ENCODE measurements at regions not wholly inside any gene's neighbourhood (a gene's known extent, or its start where the extent isn't known, plus 50 kb on each side); places are given as distances from the start of the nearest gene placed in this dataset.

- Mint-ChIP-seq H3K4me3 (ENCODE audit: low read depth, unreplicated experiment) (no peak overlapping the region), H3K9me3 (ENCODE audit: low read depth, unreplicated experiment) (no peaks in the 10 kb centered on the region), H3K36me3 (ENCODE audit: insufficient read depth, unreplicated experiment) (no peaks in the 10 kb centered on the region), H3K27ac (ENCODE audit: unreplicated experiment) (no peak overlapping the region), H3K4me1 (ENCODE audit: low read depth, unreplicated experiment) (no peaks in the 10 kb centered on the region), H3K27me3 (ENCODE audit: unreplicated experiment) (no peaks in the 10 kb centered on the region)
- intact Hi-C loops (cut with micrococcal nuclease; ENCODE audit: unreplicated experiment) = loop anchor here (5.0 kb wide), 1 partner anchor 107 kb away; no protein-coding TSS in a partner anchor
- BruUV-seq (replicated peaks) = no TSS peak
- TF ChIP-seq CTCF (IDR thresholded peaks at IDR 0.05; ENCODE audit: unreplicated experiment) = no peak
- DNase-seq = no peak
- CTCF ChIA-PET = no interaction called here
Measured at GRCh38 chr12:76685246-76685678, 78.7 kb upstream of the ZDHHC17 start.

- H3K36me3 Mint-ChIP-seq (ENCODE audit: insufficient read depth, unreplicated experiment) = no peaks in the 10 kb centered on the region
- CTCF ChIA-PET = no interaction called here
- TF ChIP-seq CTCF (IDR thresholded peaks at IDR 0.05; ENCODE audit: unreplicated experiment) = no peak
- no peak for DNase-seq
- no peak overlapping the region for H3K27ac Mint-ChIP-seq (ENCODE audit: unreplicated experiment)
- intact Hi-C loops (cut with micrococcal nuclease; ENCODE audit: unreplicated experiment) = loop anchor here (5.0 kb wide), 1 partner anchor 104 kb away; no protein-coding TSS in a partner anchor
- H3K27me3 Mint-ChIP-seq (ENCODE audit: unreplicated experiment) = no peaks in the 10 kb centered on the region
- no peak overlapping the region for H3K4me3 Mint-ChIP-seq (ENCODE audit: low read depth, unreplicated experiment)
- no peaks in the 10 kb centered on the region for H3K4me1 Mint-ChIP-seq (ENCODE audit: low read depth, unreplicated experiment)
- no peaks in the 10 kb centered on the region for H3K9me3 Mint-ChIP-seq (ENCODE audit: low read depth, unreplicated experiment)
- no TSS peak for BruUV-seq (replicated peaks)
Measured at GRCh38 chr12:76687981-76688380, 75.9 kb upstream of the ZDHHC17 start.

- CTCF ChIA-PET = no interaction called here
- Mint-ChIP-seq H3K4me1 (ENCODE audit: low read depth, unreplicated experiment) (no peaks in the 10 kb centered on the region), H3K27me3 (ENCODE audit: unreplicated experiment) (no peaks in the 10 kb centered on the region), H3K27ac (ENCODE audit: unreplicated experiment) (no peak overlapping the region), H3K9me3 (ENCODE audit: low read depth, unreplicated experiment) (no peaks in the 10 kb centered on the region), H3K36me3 (ENCODE audit: insufficient read depth, unreplicated experiment) (no peaks in the 10 kb centered on the region), H3K4me3 (ENCODE audit: low read depth, unreplicated experiment) (no peak overlapping the region)
- no peak for DNase-seq
- peak; percentile 23 for TF ChIP-seq CTCF (IDR thresholded peaks at IDR 0.05; ENCODE audit: unreplicated experiment)
- no TSS peak for BruUV-seq (replicated peaks)
- intact Hi-C loops (cut with micrococcal nuclease; ENCODE audit: unreplicated experiment) = loop anchor here (5.0 kb wide), 1 partner anchor 104 kb away; no protein-coding TSS in a partner anchor
Measured at GRCh38 chr12:76688631-76689030, 75.3 kb upstream of the ZDHHC17 start.

GRCh38 chr12:76690921-76691700 is 72.8 kb upstream of the ZDHHC17 start:
- no TSS peak for BruUV-seq (replicated peaks)
- H3K9me3 Mint-ChIP-seq (ENCODE audit: low read depth, unreplicated experiment) = no peaks in the 10 kb centered on the region
- H3K4me3 Mint-ChIP-seq (ENCODE audit: low read depth, unreplicated experiment) = no peak overlapping the region
- H3K36me3 Mint-ChIP-seq (ENCODE audit: insufficient read depth, unreplicated experiment) = no peaks in the 10 kb centered on the region
- intact Hi-C loops (cut with micrococcal nuclease; ENCODE audit: unreplicated experiment) = no loop called here
- H3K27ac Mint-ChIP-seq (ENCODE audit: unreplicated experiment) = no peak overlapping the region
- no peak for TF ChIP-seq CTCF (IDR thresholded peaks at IDR 0.05; ENCODE audit: unreplicated experiment)
- H3K4me1 Mint-ChIP-seq (ENCODE audit: low read depth, unreplicated experiment) = no peaks in the 10 kb centered on the region
- H3K27me3 Mint-ChIP-seq (ENCODE audit: unreplicated experiment) = no peaks in the 10 kb centered on the region
- CTCF ChIA-PET = no interaction called here
- DNase-seq = no peak

All from Calu3 (cell line).